SIG-M5 treated with dmso at 0.1 percent for 504 hours (cell line): ENCODE measurements at regions not wholly inside any gene's neighbourhood (a gene's known extent, or its start where the extent isn't known, plus 50 kb on each side); places are given as distances from the start of the nearest gene placed in this dataset.
"Not testable (repeated sequence)": the region's sequence is repeated elsewhere in the genome, so short reads cannot be mapped to it uniquely, and the experiment has no call there.

ENCODE experiments used
- DNase-seq: peaks from one replicate; lab custom pipeline; 2025; ENCODE audit not compliant: unreplicated experiment; lab: John Stamatoyannopoulos, UW

DNA sequence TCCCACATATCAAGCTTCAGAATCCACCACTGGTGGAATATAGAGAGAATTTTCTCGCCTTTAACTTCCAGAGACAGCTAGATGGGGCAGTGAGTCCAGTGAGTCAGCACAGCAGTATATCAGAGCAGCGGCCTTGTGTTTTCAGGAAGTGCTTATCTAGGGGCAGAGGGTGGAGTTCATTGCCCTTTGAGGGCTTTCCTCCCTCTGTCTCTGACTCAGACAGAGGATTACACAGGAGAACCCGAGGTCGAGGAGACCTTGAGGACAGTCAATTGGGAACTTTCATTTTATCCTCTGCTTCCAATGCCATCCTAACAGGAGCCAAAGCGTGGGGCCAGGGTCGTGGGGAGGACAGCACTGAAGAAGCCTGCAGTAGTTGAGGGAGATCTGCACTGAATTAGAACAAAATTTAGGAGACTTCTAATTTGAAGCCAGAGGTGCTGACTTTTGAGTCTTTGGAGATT lies 109.6 kb upstream of the UMPS start:
- peak; percentile 76 for DNase-seq

DNA sequence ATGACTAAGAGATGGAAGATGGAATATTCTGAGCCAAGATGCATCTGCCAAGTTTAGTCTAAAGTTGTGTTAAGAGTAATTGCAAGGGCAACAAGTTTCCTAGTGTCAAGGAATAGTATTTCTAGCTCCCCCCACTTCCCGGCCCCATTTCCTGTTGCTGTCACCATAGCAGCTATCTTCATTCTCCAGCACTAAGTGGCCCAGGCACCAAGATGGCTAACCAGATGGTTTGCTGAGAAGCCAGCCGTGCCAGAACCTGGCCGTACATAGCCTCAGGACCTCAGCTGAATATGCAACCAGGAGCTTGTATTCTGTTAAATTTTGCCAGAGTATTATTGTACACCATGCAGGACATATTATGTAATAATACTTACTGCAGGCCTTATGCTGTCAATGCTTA lies 108.8 kb upstream of the UMPS start:
- DNase-seq, result no peak

DNA sequence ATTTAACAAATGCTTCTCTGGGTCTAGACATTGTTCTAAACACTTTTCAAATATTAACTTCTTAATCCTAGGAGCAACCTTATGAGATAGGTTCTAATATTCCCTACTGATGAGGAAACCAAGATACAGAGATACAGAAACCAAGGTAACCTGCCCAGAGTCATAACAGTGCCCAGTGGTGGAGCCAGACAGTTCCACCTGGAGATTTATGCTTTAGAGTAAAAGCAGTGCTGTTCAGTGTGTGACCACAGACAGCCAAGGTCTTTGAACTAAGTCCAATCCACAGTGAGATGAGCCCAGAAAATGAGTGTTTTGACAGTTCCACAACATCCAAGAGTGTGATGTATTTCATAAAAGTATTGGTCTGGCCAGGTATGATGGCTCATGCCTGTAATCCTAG lies 105.2 kb upstream of the UMPS start:
- DNase-seq, result no peak

DNA sequence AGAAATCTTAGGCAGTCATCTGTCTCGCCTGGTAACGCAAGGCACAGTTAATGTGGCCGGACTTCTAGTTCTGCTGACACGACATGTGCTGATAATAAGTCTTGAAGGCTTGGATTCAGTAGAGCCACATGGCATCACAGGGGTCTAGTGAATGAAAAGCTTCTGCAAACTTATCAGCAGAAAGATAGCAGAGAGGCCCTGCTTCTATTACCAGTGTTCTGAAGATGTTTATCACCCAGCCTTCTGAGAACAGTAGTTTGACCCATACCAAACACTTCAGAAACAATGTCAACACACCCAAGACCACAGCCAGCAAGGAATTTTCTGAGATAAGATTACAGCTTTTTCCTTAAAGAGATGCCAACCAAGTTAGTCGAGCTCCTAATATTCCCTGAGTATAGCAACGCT lies 102.7 kb upstream of the UMPS start:
- DNase-seq, result no peak

DNA sequence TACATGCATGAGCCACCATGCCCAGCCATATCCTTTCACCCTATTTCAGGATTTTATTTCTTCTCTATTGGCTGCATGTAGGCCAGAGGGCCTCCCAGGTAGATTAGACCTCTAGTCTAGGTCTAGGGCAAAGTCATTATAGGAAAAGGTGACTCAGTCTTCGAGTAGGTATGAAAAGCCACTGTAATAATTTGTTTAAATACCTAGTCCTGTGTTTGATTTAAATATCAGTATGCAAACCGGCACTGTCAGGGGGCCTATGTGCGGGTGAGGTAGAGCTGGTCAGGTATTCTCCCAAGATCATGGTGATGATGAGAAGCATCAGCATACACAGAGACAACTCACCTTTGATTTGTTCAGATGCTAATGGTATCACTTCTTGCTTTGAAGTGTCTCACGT lies 101.4 kb upstream of the UMPS start:
- no peak for DNase-seq

DNA sequence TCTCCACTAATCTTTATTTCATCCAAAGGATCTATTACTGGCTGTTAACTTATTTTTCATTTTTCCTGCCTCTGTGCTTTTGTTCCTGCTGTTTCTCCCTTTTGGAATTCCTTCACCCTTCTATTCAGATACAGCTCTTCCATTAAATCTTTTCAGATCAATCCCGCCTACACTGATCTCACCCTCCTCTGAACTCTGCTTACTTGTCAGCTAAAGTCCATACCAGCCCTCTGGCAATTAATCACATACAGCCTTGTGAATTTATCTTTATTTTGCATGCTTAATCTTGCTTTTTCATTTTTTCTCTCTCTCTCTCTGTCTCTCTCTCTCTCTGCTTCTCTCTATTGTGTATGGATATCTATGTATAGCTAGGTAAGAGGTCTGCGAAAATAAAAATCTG lies 100.8 kb upstream of the UMPS start:
- no peak for DNase-seq

DNA sequence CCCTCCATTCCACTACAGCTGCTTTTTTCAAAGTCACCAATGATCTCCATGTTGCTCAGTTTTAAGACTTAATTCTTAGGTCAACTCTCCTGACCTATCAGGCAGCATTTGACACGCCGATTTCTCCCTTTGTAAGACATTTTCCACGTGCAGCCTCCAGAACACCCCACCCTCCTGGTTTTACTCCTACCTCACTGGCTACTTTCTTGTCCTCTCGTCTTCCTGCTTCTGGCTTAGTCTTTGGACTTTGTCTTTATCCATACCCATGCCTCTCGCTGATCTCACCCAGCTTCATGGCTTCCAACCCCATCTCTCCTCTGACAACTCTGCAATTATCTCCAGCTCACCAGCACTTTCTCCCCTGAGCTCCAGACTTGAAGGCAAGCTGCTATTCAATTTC lies 99.3 kb upstream of the UMPS start:
- no peak for DNase-seq

DNA sequence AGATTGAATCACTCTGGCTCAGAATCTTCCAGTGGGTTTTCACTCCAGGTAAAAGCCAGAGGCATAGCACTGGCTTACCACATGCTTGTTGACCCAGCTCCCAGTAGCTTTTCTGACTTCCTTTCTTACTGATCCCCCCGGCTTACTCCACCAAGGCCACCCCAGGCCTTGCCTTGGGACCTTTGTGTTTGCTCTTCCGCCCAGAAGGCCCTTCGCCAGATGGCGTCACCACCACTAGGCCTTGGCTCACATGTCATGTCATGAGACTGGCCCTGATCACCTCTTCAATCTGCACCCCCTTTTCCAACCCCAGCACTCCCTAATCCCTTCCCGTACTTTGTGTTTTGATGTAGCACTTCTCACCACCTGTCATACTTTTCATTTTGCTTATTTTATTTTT lies 98.5 kb upstream of the UMPS start:
- no peak for DNase-seq

DNA sequence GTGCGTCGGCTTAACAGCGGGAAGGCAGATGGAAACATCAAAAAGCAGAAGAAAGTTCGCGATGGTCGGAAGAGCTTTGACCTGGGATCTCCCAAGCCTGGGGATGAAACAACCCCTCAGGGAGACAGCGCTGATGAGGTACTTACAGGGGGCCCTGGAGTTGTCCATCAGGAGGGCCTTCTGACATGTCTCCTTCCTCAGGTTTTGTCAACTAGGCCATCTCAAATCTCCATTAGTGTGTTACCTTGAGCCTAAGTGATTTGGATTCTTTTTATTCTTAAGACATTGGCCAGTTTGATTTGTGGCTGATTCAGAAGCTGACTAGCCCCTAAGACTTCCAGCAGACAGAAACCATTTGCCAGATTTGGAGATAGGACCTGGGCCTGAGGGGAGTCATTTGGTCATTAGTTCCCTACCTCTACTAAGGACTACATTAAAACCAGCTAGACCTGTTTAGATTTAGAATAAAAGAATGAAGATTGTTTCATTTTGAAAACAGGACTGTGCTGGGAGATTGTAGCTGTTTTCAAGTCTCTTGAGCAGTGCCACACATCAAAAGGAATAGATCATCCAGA lies 97.6 kb upstream of the UMPS start:
- DNase-seq, result peak; percentile 24

DNA sequence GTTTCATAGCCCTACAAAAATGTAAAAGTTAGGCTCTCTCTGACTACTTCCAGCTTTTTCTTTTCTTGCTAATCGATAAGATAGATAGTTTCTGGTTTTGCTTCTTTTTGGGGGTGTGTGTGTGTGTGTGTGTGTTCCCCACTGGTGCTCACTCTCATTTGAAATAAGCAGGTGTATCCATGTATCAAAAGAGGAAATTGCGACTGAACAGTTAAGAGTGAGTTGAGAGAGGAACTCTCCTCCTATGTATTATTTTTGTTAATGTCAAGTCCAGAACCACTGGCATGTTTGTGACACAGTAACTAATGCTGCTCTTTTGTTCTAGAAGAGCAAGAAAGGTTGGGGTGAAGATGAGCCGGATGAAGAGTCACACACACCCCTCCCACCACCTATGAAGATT lies 96.7 kb upstream of the UMPS start:
- no peak for DNase-seq

DNA sequence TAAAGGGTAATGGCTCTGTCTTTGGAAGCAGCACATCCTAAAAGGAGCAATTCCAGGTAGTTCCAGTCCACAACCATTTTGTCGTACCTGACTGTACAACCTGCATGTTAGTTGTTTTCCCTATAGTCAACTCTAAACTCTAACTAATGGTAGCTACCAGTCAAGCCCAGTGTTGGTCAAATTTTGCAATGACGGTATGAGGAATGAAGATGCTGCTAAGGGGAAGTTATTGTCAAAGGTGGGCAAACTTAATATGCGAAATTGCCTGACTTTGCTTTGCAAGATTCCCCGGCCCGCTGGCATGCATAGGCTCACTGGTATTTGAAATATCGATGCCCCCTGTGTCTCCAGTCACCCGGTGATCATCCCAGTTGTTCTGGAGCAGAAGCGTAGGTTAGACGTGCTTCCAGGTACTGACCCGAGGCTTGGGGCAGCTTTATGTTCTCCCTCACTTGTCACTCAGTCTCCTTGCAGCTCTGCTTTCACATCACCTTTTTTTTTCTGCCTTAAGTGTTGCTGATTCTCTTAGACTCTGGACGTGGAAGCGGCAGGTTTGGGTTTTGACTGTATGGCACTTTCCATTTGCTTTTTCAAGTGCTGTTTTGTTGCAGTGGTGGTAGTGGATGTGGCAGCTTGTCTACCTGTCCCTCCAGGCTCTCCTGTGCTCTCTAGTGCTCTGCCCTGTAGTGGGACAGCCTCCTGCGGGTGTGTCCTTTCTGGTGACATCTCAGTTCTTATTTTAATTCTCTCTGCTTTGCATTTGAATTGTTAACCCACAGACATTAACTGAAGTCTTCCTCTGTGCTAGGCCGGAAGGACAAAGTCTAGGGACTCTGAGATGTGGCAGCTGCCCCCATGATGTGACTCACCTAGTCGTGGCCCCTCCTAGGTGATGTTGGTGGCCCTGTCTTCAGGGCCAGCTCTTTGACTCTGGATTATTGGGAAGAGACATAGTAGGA lies 95.8 kb upstream of the UMPS start:
- DNase-seq, result no peak

DNA sequence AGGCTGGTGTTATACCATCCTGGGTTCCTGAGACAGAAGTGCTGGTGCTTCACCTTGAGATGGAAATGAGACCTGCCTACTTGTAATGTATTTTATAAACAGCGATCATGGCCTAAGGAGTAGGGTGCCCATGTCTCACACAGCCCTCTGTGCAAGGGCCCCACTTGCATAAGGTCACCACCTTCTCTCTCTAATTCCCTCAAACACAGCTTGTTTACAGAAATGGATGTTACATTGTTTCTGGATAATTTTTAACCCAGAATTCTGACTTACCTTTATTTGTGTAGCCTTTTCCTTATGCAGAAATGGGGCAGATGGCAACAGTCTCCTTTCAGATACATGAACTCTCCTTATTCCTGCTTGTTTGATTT lies 95.1 kb upstream of the UMPS start:
- DNase-seq, result no peak

DNA sequence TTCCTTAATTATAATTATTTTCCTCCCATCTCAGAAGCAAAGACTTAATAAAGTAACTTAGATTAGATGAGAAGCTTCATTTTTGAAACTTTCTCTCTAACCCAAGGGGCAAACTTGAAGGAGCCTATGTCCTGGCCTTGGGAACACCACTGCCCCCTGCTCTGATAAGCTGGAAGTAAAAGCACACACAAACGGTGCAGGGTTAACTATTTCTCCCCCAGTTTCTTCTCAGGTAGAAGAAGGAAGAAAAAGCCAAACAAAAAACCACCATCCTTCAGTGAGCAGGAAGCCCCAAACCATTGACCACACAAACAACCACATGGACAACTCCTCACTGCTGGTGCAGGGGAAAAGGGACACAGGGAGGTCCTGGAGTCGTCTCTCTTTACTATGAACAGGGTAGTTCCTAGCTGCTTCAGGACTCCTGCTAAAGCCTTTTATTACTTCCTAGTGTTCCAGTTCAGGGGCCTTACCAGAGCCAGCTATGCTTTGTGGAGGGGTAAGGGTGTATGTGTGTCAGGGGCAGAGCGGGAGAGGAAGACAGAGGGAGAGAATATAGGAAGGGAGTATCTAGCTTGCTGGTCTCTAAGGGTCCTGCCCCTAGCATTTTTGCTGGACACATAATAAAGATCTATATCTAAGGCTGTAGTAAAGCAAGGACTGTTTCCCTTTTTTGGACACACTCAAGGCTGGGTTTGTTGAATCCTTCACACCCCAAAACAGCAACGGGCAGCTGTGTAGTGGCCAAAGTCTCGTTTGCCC lies 94.0 kb upstream of the UMPS start:
- DNase-seq, result no peak

DNA sequence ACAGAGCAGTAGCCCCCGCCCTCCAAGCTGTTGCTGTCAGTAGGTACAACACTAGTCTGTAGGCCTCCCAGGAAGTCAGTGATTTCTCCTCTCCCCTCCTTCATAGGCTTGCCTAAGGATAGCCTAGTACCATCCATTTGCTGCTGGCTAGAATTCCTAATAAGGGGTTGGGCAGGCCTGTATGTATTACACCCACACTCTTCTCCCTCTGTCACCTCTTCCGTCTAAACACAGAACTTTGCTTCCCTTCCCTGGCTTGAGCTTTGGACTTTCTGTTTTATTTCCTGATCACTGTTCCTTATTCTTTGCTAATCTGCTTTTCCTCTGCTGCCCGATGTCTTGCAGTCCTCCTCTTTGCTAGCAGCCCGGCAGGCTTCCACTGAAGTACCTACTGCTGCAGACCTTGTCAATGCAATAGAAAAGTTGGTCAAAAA lies 93.4 kb upstream of the UMPS start:
- no peak for DNase-seq

DNA sequence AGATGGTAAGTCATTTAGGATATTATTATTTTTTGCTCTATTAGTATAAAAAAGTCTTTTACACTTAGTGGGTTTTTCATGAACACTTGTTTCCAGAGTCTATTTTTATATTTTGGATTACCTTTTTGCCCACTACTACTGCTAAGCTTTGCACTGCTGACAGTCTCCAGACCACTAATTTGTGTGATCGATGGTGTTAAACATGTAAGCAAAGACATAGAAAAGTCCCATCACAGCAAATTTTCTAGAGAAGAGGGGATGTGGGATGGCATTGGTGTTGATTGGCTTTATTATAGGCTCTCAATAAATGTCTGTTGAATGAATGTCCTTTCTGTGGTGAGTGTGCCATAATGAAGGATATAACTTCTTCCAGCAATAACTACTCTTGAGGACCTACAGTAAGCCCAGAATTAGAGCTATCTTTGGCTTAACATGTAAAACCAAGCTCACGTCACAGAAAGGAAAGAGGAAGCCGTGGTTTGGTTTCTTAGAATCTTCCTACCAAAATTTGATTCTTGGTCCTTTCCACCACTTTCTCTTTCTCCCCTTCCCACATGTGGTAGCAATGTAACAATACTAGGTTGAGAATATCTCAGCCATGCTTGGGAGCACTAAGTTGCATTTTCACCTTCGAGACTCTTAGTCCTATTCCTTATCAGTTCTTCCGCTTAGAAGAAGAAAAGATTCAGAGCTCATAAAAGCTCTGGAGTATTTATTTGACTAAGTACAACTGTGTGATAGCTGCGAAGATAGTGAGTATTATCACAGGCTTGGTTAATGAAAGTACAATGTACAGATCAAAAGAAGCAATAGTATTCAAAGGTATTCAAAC lies 90.6 kb upstream of the UMPS start:
- DNase-seq, result peak; percentile 20

DNA sequence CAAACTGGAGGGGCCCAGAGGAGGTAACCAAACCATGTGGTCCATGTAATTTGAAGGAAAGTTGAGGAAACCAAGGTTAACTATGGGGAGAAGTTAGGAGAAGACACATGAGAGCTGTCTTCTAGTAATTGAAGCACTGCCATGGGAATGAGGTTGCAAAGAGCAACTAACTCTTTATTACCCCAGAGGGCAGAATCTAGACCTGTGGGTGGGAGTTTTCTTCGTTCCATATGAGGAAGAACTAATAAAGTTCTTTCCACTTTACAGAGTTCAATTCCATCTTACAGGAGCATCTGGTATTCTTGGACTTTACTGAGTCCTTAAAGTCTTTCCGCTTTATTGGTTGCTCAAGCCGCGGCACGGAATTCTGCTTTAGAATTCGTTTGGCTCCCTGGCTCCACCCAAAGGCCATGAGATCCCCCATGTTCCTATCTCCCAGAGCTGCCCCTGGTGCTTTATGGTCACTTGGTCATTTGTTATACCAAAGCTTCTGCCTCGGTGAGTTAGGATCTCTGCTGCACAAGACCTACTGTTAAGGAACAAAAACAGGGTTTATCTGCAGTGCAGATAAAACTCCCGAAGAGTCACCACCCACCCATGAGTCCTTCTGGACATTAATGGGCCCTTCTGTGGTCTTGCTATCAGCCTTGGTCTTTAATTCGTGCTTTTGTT lies 89.5 kb upstream of the UMPS start:
- DNase-seq, result no peak

DNA sequence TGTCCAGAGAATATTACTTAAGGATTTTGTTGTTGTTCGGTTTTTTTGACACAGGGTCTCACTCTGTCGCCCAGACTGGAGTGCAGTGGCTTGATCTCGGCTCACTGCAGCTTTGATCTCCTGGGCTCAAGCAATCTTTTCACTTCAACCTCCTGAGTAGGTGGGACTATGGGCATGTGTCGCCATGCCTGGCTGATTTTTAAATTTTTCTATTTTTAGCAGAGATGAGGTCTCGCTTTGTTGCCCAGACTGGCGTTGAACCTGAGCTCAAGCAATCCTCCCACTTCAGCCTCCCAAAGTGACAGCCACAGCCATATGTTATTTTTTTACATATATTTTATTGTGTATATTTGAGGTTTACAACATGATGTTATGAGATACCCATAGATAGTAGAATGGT lies 86.8 kb upstream of the UMPS start:
- no peak for DNase-seq

DNA sequence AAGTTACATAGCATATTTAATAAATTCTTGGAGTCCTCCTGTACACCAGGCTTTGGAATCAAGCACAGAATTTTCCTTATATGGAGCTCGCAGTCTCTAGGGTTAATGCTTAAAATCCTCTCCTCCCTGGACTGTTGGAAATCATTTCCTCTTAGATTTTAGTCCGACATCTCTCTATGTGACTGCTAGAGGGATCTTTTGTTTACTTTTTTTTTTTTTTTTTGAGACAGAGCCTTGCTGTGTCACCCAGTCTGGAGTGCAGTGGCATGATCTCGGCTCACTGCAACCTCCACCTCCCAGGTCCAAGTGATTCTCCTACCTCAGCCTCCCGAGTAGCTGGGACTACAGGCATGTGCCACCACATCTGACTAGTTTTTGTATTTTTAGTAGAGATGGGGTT lies 84.1 kb upstream of the UMPS start:
- not testable (repeated sequence) for DNase-seq

DNA sequence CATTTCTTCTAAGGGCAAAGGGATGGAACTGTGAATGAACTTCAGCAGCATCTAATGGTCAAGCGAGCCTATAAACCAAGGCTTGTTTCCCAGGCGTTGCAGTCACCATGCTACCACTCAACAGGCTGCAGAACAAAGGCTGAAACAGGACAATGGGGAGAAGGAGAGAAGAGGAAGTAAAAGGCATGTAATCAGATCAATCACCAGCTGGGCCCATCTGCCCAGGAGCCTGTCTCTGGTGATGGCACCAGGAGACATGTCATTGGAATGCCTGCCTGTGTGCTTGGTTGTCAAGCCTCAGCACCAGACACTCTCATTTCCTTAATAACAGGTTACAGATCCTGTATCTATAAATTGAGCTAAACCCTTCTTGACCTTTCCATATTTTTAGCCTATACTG lies 81.7 kb upstream of the UMPS start:
- no peak for DNase-seq

DNA sequence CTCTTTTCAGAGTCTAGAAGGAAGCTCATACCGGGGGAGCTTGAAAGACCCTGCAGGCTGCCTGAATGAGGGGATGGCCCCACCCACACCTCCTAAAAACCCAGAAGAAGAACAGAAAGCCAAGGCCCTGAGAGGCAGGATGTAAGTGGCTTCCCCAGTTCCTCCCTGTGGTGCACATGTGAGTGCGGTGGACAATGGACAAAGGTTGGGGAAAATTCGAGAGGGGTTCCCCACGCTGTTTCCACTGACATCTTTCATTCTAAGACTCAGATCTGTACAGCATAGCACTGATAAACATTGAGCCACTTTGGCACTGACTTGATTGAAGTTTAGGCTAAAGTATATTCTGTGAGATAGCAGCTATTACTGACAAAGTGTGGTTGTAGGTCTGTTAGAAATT lies 79.5 kb upstream of the UMPS start:
- no peak for DNase-seq
